ENCODE measurements at regions not wholly inside any gene's neighbourhood (a gene's known extent, or its start where the extent isn't known, plus 50 kb on each side); places are given as distances from the start of the nearest gene placed in this dataset.

GRCh38 chr9:13535141-13535540 is 255.6 kb upstream of the MPDZ start:
- TF ChIP-seq CTCF (conservative IDR thresholded peaks at IDR 0.05): no peak
- 68 to 75% methylated on average over 4 to 5 of the region's 5 CpGs for WGBS, 2 experiments (ENCODE audit: insufficient coverage in 1 of 2, insufficient read length in 1 of 2)
- H3K27me3 Mint-ChIP-seq (ENCODE audit: insufficient read depth): peaks cover 1% of the 10 kb centered on the region

GRCh38 chr9:13534006-13534405 is 254.5 kb upstream of the MPDZ start:
- no peak overlapping the region for H3K4me3 Mint-ChIP-seq
- no peak for TF ChIP-seq CTCF (conservative IDR thresholded peaks at IDR 0.05)

More at GRCh38 chr9:13535141-13535540, 255.6 kb upstream of the MPDZ start:
- Histone ChIP-seq H3K27me3 (ENCODE audit: control insufficient read depth, insufficient read depth, low read length, poor library complexity, severe bottlenecking) (no peaks in the 10 kb centered on the region), H3K9ac (ENCODE audit: extremely low read depth, low read length, poor library complexity, severe bottlenecking) (no peak overlapping the region), H3K36me3 (ENCODE audit: control insufficient read depth, insufficient read depth, low read length) (no peaks in the 10 kb centered on the region), H3K4me1 (ENCODE audit: control insufficient read depth, insufficient read depth, low read length) (no peaks in the 10 kb centered on the region), H3K9me3 (ENCODE audit: control insufficient read depth, low read length) (no peaks in the 10 kb centered on the region), H3K4me3 (ENCODE audit: low read length) (no peak overlapping the region), H3K27ac (ENCODE audit: low read depth, low read length) (no peak overlapping the region)
- no peak overlapping the region for H3K4me3 Mint-ChIP-seq
- peaks cover 6% of the 10 kb centered on the region for H3K9me3 Mint-ChIP-seq
- no peaks in the 10 kb centered on the region for H3K36me3 Mint-ChIP-seq (ENCODE audit: low read depth)
- no peak overlapping the region for H3K27ac Mint-ChIP-seq
- no peak for DNase-seq
- no peaks in the 10 kb centered on the region for H3K4me1 Mint-ChIP-seq

GRCh38 chr9:13532407-13532806 is 252.9 kb upstream of the MPDZ start:
- Histone ChIP-seq H3K4me3 (ENCODE audit: low read length) (no peak overlapping the region), H3K9ac (ENCODE audit: extremely low read depth, low read length, poor library complexity, severe bottlenecking) (no peak overlapping the region), H3K36me3 (ENCODE audit: control insufficient read depth, insufficient read depth, low read length) (no peaks in the 10 kb centered on the region), H3K9me3 (ENCODE audit: control insufficient read depth, low read length) (no peaks in the 10 kb centered on the region), H3K27ac (ENCODE audit: low read depth, low read length) (no peak overlapping the region), H3K27me3 (ENCODE audit: control insufficient read depth, insufficient read depth, low read length, poor library complexity, severe bottlenecking) (no peaks in the 10 kb centered on the region), H3K4me1 (ENCODE audit: control insufficient read depth, insufficient read depth, low read length) (no peaks in the 10 kb centered on the region)
- no peak for TF ChIP-seq CTCF (conservative IDR thresholded peaks at IDR 0.05)
- H3K36me3 Mint-ChIP-seq (ENCODE audit: low read depth): no peaks in the 10 kb centered on the region
- H3K27me3 Mint-ChIP-seq (ENCODE audit: insufficient read depth): peaks cover 1% of the 10 kb centered on the region
- H3K4me1 Mint-ChIP-seq: no peaks in the 10 kb centered on the region
- H3K9me3 Mint-ChIP-seq: peaks cover 6% of the 10 kb centered on the region
- WGBS, 2 experiments (ENCODE audit: insufficient coverage in 1 of 2, insufficient read length in 1 of 2): 95 to 100% methylated on average over 1 to 2 of the region's 2 CpGs
- DNase-seq: no peak
- H3K4me3 Mint-ChIP-seq: no peak overlapping the region
- H3K27ac Mint-ChIP-seq: no peak overlapping the region

More at GRCh38 chr9:13534006-13534405, 254.5 kb upstream of the MPDZ start:
- no peak overlapping the region for H3K27ac ChIP-seq (ENCODE audit: low read depth, low read length)
- no peaks in the 10 kb centered on the region for H3K27me3 ChIP-seq (ENCODE audit: control insufficient read depth, insufficient read depth, low read length, poor library complexity, severe bottlenecking)
- Mint-ChIP-seq H3K36me3 (ENCODE audit: low read depth) (no peaks in the 10 kb centered on the region), H3K27me3 (ENCODE audit: insufficient read depth) (peaks cover 1% of the 10 kb centered on the region), H3K27ac (no peak overlapping the region), H3K4me1 (no peaks in the 10 kb centered on the region), H3K9me3 (peaks cover 6% of the 10 kb centered on the region)
- 100% methylated on average over 2 of the region's 2 CpGs for WGBS, 2 experiments (ENCODE audit: insufficient coverage in 1 of 2, insufficient read length in 1 of 2)
- no peak overlapping the region for H3K9ac ChIP-seq (ENCODE audit: extremely low read depth, low read length, poor library complexity, severe bottlenecking)
- DNase-seq: no peak
- no peaks in the 10 kb centered on the region for H3K36me3 ChIP-seq (ENCODE audit: control insufficient read depth, insufficient read depth, low read length)
- no peaks in the 10 kb centered on the region for H3K4me1 ChIP-seq (ENCODE audit: control insufficient read depth, insufficient read depth, low read length)
- H3K9me3 ChIP-seq (ENCODE audit: control insufficient read depth, low read length): no peaks in the 10 kb centered on the region
- H3K4me3 ChIP-seq (ENCODE audit: low read length): no peak overlapping the region
